NCI-H1048 (cell line): ENCODE measurements at regions not wholly inside any gene's neighbourhood (a gene's known extent, or its start where the extent isn't known, plus 50 kb on each side); places are given as distances from the start of the nearest gene placed in this dataset.

ENCODE experiments used
- DNase-seq: peaks from one replicate; lab custom pipeline; 2025; lab: John Stamatoyannopoulos, UW

DNA sequence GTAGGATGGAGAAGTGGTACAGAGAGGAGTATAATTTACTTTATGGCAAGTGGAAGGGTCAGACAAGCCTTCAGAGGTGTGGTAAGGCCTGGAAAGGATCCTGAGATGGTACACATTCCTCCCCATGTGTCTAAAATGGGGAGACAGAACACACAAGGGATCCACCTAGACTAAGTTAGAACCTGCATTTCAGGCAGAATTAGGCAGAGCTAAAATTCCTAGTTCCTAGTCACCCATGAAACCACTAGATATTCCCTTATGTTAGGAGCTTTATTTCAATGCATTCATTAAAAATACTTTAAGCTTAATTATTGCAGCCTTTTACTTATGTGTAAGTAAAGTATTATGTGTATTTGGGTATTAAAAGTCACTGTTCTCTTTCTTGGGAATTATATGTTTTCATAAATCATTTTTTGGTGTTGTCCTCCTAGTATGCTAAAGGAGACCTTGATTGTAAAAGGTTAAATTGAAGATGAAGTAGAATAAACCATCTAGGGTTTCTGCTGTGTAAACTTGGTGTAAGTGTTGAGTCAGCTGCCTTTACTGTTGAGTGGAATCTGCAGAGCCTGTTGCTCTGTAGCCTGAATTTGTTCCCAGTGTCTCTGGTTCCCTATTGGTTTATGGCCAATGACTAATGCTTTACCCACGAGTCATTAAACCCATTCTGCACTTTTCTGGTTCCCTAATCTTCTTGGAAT lies 423.2 kb downstream of the ATP23 start:
- no peak for DNase-seq

- no peak for DNase-seq
Measured at GRCh38 chr12:58365087-58365390, 423.7 kb downstream of the ATP23 start.

DNA sequence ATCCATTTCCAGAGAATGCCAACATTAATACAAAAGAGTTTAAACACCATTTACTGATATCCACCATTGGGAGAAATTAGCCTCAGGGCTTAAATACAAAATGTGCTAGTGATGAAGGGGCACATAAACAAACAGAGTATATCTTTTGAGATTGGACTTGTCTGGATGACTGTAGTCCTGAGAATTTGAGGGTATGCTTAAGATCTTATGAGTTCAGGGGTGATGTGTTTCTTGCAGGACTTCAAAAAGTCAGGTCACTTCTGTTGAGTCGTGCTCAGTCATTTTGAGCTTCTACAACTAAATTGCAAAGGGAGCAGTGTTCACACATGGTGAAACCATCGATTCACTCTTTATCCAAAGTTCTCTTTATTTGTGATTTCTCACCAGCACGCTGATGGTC lies 425.7 kb downstream of the ATP23 start:
- DNase-seq: no peak

GRCh38 chr12:58368001-58368400 lies 426.6 kb downstream of the ATP23 start:
- DNase-seq: no peak

DNA sequence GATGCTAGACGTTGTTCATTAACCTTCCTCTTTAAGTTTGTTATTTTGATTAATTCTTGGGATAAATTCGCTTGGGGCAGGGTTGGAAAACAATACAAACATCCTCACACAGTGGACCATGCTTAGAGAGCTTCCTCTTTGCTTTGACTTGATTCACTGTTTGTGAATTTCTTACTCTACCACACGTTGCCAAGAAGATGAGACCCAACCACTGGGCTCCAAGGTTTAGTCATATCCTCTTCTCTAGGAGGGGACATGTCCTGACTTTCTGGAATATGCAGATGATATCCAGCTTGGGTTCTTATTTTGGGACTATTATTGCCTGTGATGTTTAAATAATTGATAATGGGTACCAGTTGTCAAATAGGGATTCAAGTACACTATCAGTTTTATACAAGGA lies 428.2 kb downstream of the ATP23 start:
- DNase-seq: no peak

- no peak for DNase-seq
Measured at GRCh38 chr12:58372298-58372697, 430.9 kb downstream of the ATP23 start.

DNA sequence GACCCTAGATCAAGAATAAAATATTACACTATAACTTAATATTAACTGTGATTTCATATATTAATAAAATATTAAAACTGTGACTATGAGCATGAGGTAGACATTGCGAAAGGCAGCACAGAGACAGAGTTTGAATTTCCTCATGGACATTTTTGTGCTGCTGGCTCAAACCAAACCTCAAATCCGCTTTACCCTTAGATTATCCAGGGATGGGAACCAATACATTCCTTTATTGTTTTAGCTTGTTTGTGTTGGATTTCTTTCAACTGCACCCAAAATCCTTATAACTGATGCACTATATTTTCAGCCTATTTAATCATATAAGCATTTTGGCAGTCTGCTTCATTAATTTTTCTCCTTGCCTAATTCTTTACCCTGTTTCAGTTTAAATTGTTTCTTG lies 436.7 kb downstream of the ATP23 start:
- no peak for DNase-seq

GRCh38 chr12:58381546-58381945 lies 440.2 kb downstream of the ATP23 start:
- no peak for DNase-seq

DNA sequence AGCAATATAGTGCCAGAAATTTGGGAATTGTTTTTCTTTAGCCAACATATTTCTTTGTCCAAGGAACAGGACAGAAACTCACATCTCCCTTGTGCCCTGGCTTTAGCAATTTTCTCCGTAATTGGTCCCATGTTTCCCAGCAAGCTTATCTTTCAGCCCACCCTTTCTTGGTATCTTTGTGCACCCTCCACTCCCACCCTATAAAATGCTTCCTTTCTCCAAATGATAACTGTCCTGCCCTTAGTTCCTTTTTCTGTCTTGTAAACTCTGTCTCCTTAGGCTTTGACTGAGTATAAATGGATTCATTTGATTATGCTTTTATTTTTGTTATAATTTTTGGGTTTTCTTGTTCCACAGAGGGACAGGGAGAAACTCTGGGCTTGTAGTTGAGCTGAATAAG lies 442.8 kb downstream of the ATP23 start:
- DNase-seq: no peak

- no peak for DNase-seq
Measured at GRCh38 chr12:58386136-58386535, 444.8 kb downstream of the ATP23 start.

DNA sequence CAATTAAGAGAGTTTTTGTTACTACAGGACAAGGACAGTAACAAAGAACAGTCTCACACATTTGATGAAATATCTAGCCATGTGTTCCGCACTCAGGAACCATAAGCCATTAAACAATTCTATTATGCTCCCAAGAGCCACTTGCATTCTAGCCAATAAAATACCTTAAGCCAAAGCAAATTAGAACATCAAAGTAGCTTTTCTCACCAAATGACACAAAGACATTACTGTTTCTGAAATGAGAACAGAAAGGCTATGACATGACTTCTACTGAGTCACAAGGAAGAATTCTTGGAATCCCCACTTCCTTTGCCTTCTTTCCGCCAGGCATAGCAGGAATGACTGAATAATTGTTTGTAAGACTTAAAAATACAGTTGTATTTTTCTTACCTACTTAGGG lies 445.8 kb downstream of the ATP23 start:
- DNase-seq: no peak

- DNase-seq: no peak
Measured at GRCh38 chr12:58388261-58388660, 446.9 kb downstream of the ATP23 start.

- no peak for DNase-seq
Measured at GRCh38 chr12:58393152-58393551, 451.8 kb downstream of the ATP23 start.

- no peak for DNase-seq
Measured at GRCh38 chr12:58395056-58395455, 453.7 kb downstream of the ATP23 start.

DNA sequence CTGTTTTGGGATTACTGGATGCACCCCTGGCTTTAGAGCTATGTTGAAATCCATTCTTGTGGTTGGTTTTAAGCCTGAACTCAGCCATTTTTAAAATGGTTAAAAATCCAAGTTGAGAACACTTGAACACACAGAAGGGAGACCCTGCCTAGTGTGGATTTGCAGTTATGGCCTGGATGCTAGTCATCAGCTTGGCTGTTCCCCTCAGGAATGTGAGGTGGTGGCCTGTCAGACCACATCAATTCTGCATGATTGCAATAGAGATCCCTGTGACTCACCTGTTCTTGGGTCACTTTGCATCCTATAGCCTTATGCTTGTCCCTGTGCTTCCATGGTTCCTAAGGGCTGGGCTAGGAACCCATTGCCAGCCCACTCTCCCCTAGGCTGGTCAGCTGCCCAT lies 454.1 kb downstream of the ATP23 start:
- DNase-seq: no peak

DNA sequence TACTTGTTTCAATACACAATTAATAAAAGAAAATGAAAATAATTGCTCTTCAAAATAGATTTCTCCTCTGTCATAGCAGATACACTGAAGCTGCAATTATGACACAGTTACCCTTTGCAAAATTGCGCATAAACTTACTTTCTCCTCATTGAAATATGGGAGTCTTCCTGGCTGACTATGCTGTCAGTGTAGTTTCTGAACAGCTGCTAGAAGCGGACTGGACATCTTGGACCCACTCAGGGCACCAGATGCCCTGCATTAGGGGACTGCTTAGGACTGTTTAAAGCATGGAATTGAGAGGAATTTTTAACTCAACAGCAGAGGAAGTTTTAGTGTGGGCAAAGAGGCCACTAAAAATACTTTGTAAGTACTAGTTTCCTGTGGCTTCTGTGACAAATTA lies 454.9 kb downstream of the ATP23 start:
- DNase-seq: no peak

DNA sequence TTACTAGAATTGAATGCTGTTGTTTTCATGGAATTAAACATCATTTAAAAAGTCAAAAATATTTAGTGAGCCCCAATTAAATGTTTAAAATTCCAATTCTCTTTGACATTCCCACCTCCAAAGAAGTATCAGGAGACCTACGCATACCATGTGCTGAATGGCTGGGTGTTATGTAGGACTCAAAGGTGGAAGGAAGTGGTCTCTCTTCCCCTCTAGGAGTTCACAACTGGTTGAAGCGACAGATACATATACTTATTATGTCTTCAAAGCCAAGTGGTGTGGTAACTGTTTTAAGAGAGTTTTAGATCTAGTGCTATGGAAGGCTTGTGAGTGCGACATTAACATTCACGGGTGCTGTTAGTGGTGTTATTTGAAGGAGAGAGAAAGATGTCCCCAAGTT lies 464.0 kb downstream of the ATP23 start:
- no peak for DNase-seq

DNA sequence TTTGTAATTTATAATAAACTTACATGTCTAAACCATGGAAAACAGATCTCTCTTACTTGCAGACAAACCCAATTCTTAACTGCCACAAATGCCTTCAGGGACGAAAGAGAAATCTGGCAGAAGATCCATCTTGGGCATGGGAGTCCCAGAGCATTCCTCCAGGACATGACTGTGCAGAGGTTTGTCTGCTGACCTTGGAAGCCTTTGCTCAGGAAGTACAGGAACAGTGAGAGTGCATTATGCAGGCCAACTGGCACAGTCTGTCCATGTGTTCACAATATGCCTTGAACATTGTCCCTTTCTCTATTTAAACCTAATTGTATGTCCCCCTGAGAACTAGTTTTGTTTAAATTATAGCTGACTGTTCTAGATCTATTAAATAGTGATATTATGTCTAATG lies 467.1 kb downstream of the ATP23 start:
- DNase-seq: no peak

DNA sequence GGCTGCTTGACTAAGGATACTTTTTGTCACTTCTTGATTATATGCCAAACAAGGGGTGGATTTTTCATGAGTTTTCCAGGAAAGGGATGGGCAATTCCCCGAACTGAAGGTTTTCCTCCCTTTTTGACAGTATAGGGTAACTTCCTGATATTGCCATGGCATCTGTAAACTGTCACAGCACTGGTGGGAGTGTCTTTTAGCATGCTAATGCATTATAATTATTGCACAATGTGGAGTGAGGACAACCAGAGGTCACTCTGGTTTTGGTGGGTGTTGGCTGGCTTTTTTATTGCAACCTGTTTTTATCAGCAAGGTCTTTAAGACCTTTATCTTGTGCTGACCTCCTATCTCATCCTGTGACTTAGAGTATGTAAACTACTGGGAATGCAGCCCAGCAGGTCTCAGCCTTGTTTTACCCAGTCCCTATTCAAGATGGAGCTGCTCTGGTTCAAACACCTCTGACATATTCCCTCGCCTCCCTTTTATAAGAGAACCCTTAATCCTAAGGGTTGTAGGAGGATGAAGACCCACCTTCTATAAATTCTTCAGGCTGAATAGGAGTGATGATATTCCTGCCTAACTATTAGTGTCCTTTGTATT lies 471.2 kb downstream of the ATP23 start:
- DNase-seq: no peak

DNA sequence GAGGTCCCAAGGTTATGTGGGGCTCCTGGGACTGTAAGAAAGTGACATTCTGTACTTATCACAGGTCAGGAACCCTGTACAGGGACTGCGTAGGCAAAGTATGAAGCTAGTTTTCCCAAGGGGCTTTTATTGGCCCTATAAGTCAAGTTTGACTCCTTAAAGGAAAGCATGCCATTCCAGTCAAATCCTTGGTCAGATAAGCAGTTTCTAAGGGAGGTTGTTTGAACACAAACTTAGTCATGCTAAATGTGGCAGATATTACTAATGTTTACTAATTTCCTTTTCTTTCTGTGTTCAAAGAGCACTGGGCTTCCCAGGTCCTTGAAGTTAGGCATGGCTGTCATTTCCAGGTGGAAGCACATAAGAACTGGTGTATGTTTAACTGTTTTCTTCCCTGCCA lies 472.4 kb downstream of the ATP23 start:
- no peak for DNase-seq

GRCh38 chr12:58414398-58414871 lies 473.1 kb downstream of the ATP23 start:
- no peak for DNase-seq

DNA sequence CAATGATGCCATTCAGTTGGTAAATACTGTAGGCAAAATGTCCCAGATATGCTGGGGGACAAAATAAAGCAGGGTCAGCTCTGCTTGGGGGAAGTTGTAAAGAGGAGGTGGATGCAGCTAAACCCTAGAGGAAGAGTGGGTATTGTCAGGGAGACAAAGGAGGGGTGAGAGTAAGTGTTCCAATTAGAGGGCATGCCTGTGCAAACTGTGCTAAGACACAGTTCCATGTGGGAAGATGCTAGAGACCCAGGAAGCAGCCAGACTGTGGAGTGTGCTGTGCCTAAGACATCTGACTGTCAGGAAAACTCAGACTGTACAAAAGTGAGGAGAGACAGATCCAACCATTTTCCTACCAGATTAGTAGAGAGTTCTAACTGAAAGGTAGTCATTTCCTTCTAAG lies 474.3 kb downstream of the ATP23 start:
- no peak for DNase-seq

DNA sequence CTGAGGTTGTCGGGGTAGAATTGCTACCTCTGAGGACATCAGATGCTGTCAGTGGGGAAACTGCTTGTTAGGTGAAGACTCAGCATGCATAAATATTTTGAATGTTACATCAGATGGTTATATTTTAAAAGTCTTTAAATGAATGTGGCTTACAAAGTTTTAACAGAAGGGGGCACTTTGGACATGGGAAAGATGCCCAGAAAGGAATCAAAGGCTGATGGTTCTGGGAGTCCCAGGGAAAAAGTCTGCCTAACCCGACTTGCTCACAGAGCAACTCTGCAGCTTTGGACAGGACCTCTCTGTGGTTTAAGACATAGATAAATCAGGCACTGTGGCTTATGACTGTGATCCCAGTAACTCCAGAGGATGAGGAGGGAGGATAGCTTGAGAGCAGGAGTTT lies 474.9 kb downstream of the ATP23 start:
- DNase-seq: no peak

GRCh38 chr12:58419196-58419760 lies 477.9 kb downstream of the ATP23 start:
- DNase-seq: no peak
